MG63 (cell line): ENCODE measurements at regions not wholly inside any gene's neighbourhood (a gene's known extent, or its start where the extent isn't known, plus 50 kb on each side); places are given as distances from the start of the nearest gene placed in this dataset.

Experiments used
- DNase-seq: peaks from one replicate; pipeline ENCODE4 v3.0.0-alpha.2; 2020
- H3K27me3 ChIP-seq: fragments of 250-450 bp; sonication (Bioruptor Pico); 2 replicates; pipeline ENCODE4 v1.5.1; 2020; ENCODE audit warnings: mild to moderate bottlenecking, moderate library complexity
- H3K36me3 ChIP-seq: fragments of 250-450 bp; sonication (Bioruptor Pico); 2 replicates; pipeline ENCODE4 v1.5.1; 2020; ENCODE audit warnings: mild to moderate bottlenecking, moderate library complexity
- H3K4me3 ChIP-seq: fragments of 250-450 bp; sonication (Bioruptor Pico); 2 replicates; pipeline ENCODE4 v1.5.1; 2020; ENCODE audit warnings: mild to moderate bottlenecking, moderate library complexity
- H3K9me3 ChIP-seq: fragments of 250-450 bp; sonication (Bioruptor Pico); 2 replicates; pipeline ENCODE4 v1.5.1; 2020; ENCODE audit warnings: mild to moderate bottlenecking, moderate library complexity

DNA sequence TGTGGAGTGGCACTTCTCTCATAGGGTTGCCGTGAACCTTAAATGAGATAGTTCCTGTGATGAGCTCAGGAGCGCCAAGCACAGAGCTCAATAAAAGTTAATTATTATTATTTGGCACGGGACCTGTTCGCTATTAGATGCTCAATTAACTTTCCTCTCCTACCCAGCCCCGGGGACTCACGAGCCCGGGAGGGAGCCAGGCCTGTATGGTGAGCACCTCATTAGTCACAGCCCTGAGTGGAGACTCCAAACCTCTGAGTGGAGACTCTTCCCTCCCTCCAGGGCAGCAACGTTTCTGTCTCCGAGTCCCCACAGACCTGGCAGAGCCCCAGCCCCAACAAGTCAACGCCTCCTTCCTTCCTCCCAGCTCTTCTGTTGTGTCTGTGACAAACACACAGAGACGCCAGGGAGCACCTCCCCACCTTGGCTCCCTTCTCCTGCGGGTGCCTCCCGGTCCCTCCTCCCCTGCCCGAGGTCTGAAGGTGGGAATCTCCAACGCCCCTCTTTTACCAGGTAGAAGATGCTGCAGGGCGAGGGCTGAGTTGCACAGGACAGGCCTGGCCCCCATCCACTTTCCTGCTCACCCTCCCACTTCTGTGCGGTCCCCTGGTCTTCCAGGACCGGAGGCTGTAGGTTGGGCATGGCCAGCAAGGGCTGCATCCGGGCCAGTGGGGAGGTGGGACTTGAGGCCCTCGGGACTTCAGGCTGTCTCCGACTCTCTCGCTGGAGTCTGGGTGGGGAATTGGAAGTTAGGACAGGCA, 52.7 kb upstream of the ODC1 start:
- peak; percentile 45 for DNase-seq
- Histone ChIP-seq H3K27me3 (no peaks in the 10 kb centered on the region), H3K9me3 (no peaks in the 10 kb centered on the region), H3K4me3 (no peak overlapping the region), H3K36me3 (no peaks in the 10 kb centered on the region)

DNA sequence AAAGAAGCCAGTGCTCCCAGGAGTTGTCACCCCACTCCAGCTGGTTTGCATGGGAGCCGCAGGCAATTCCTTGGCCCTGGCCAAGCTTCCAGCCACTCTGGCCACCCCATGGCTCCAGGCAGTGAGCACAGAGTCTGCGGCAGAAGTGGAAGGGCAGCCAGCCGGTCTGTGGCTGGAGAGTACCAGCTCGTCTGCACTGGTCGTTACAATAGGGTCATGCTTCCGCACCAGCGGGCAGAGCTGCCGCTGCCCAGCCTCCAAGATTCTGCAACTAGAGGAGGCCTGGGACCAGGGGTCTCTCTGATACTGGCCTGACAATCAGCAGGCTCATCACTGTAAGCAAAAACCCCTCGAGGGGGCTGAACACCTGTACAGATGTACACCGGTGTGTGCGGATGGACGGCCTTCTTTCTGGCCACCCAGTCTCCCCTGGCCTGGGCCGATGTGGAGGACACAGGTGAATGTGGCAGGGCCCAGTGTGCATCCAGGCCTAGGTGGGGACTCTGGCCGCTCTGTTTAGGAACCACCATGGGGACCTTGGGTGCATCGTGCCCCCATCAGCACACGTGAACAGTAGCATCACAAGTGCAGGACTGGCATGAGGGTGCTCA, 51.9 kb upstream of the ODC1 start:
- H3K9me3 ChIP-seq, result no peaks in the 10 kb centered on the region
- no peak for DNase-seq
- no peaks in the 10 kb centered on the region for H3K27me3 ChIP-seq
- H3K4me3 ChIP-seq, result no peak overlapping the region
- no peaks in the 10 kb centered on the region for H3K36me3 ChIP-seq

GRCh38 chr2:10499275-10499907, 51.3 kb upstream of the ODC1 start:
- no peaks in the 10 kb centered on the region for H3K9me3 ChIP-seq
- DNase-seq, result no peak
- no peaks in the 10 kb centered on the region for H3K27me3 ChIP-seq

DNA sequence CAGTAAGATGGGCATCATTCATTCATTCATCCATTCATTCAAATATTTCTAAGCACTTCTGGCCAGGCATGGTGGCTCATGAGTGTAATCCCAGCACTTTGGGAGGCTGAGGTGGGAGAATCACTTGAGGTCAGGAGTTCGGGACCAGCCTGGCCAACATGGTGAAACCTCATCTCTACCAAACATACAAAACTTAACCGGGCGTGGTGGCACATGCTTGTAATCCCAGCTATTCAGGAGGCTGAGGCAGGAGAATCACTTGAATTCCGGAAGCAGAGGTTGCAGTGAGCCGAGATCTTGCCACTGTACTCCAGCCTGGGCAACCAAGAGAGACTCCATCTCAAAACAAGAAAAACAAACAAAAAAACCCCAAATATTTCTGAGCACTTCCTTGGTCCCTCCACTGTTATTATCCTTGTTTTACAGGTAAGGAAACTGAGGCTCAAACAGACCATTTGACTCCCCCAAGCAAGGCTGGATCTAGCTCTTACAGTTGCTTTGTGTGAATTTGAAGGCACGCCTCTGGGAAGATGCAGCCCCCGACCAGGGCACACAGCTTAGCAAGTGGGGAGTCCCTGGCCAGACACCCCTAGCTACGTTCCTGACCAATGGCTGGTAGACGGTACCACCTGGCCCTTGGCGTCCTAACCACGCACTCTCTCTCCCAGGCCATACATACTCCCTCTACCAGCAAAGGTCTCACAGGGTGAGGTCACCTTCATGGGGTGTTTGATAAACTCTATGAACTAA, 50.6 kb upstream of the ODC1 start:
- no peak for DNase-seq
- H3K36me3 ChIP-seq, result no peaks in the 10 kb centered on the region
- no peaks in the 10 kb centered on the region for H3K27me3 ChIP-seq
- H3K9me3 ChIP-seq, result no peaks in the 10 kb centered on the region
- no peak overlapping the region for H3K4me3 ChIP-seq

More at GRCh38 chr2:10499275-10499907, 51.3 kb upstream of the ODC1 start:
- Histone ChIP-seq H3K36me3 (no peaks in the 10 kb centered on the region), H3K4me3 (no peak overlapping the region)
